ENCODE measurements at regions not wholly inside any gene's neighbourhood (a gene's known extent, or its start where the extent isn't known, plus 50 kb on each side); places are given as distances from the start of the nearest gene placed in this dataset.
"Not testable (repeated sequence)": the region's sequence is repeated elsewhere in the genome, so short reads cannot be mapped to it uniquely, and the experiment has no call there.

DNA sequence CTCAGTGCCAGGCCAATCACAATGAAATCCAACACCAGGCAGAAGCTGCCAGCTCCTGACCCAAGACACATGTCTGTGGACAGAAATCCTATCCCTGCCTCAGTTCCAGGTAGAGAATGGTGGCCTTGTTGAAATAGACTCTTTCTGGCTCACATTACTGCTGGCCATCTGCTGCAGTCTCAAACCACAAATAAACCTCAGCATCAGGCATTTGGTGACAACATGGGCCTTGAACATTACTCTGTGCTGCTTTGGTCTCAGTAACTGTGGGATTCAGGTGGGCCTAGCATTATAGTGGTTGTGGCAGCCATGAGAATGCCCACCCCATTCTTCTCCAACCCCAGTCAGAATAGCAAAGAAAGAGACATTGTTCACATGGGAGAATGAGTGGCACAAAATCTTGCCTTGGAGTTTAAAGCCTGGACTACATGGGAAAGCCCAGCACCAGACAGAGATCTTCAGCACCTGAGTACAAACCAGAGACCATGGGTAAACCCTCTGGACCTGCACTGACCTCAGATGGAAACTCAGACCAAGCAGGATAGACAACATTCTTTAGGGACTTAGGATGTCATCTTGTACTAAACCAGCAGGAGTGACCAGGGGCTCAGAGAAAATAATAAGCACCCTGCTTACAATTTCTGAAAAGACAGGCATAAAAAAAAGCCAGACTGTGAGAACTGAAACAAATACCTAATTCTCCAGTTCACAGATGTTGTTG, 50.4 kb upstream of the TRAM1L1 start:
- DNase-seq: peak; percentile 28 to 55

DNA sequence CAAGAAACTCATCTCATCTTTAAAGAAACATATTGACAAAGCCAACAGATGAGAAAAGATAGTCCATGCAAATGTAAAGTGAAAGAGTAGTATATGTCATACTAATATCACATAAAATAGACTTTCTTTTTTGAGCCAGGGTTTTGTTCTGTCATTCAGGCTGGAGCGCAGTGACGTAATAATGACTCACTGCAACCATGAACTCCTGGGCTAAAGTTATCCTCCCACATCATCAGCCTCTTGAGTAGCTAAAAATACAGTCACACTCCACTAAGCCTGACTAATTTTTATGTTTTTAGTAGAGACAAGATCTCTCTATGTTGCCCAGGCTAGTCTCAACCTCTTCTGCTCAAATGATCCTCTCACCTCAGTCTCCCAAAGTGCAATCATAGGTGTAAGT, 51.8 kb upstream of the TRAM1L1 start:
- DNase-seq: no peak

DNA sequence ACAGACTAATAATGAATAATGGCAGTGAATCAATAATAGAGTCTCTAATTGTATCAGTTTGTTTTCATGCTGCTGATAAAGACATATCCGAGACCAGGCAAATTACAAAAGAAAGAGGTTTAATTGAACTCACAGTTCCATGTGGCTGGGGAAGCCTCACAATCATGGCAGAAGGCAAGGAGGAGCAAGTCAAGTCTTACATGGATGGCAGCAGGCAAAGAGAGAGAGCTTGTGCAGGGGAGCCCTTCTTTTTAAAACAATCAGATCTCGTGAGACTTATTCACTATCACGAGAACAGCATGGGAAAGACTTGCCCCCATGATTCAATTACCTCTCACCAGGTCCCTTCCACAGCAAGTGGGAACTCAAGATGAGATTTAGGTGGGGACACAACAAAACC, 53.4 kb upstream of the TRAM1L1 start:
- not testable (repeated sequence) for DNase-seq

DNA sequence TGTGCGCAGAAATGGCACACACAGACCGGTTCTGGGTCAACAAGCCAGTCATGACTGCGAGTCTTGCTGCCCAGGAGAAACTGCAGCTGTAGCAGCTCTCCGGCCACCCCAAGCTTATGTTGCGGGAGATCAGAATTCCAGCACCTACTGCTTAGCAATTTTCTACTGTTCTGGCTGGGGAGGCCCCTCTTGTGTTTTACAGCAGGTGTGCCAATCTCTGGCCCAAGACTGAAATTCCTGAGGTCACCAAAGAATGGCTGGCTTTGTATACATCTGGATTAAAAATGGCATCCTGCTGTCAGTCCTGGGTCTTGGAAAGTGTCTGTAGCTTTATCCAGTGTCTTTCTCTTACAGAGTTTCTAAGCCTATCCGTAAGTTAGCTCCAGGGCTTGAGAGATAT, 68.9 kb upstream of the TRAM1L1 start:
- no peak for DNase-seq

DNA sequence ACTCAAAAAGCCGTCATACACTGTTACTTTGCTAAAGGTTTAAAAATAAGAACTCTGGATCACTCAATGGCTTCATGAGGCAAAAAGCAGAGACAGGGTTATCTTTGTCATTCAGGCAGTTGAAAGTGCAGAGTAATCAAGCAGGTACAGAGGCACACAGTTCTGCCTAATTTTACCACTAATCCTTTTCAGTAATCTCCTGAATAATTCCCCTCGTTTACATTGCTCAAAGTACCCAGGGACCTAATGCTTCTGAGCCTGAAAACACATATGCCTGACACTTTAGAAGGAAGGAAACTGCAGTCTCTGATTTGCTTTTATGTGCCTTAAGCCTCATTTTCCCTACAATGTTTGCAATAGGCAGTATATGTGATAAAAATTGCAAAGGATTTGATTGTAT, 71.4 kb upstream of the TRAM1L1 start:
- peak in 1 of 2 experiments; percentile 65 for DNase-seq

DNA sequence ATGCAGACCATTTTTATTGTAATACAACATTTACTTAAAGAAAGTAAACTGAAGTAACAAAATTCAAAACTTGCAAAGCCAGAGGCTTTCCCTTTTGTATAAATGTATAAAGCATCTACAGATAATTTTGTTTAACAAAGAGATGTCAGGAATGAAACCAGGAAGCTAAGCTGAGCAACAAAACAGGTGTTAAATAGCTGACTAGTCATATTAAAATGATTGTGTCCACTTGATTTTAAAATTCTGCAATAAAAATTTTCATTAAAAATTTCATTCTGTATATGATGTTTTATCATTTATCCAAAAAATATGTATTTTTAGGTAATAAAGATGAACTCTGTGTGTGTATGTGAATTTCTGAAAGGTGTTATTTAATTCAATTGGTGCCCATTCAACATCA, 72.0 kb upstream of the TRAM1L1 start:
- DNase-seq: no peak

DNA sequence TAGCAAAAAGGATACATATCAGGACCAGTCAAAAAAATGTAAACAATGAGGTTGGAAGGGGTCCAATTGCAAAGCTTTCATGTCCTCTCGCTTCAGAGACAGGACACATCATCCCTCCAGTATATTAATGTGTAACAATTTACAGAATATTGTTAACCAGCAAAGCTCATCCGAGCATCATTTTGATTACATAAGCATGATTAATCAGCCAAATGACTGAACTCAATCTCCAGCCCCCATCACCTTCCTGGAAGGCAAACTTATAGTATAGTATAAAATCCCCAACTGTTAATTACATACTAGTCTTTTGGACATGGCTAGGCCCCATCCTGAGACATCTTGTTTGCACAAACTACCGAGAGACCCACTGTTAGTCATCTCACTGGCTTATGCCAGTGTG, 77.6 kb upstream of the TRAM1L1 start:
- no peak for DNase-seq

DNA sequence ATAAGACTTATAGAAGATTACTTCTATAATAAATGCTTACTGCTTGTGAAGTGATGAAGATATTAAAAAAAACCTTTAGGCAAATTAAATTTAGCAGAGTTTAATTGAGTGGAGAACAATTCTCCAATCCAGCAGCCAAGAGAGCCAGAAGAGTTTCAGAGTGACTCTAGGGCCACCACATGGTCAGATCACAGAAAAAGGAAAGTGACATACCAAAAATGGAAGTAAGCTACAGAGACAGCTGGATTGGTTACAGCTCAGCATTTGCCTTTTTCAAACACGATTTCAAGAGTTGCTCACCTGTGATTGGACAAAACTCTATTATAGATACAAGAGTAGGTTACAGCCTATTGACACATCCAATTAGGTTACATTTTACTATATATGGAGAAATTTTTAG, 79.0 kb upstream of the TRAM1L1 start:
- DNase-seq: peak in 1 of 2 experiments; percentile 1

DNA sequence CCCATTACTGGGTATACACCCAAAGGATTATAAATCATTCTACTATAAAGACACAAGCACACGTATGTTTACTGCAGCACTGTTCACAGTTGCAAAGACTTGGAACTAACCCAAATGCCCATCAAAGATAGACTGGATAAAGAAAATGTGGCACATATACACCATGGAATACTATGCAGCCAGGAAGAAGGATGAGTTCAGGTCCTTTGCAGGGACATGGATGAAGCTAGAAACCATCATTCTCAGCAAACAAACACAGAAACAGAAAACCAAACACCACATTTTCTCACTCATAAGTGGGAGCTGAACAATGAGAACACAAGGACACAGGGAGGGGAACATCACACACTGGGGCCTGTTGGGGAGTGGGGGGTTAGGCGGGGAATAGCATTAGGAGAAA, 90.0 kb upstream of the TRAM1L1 start:
- DNase-seq: not testable (repeated sequence)

DNA sequence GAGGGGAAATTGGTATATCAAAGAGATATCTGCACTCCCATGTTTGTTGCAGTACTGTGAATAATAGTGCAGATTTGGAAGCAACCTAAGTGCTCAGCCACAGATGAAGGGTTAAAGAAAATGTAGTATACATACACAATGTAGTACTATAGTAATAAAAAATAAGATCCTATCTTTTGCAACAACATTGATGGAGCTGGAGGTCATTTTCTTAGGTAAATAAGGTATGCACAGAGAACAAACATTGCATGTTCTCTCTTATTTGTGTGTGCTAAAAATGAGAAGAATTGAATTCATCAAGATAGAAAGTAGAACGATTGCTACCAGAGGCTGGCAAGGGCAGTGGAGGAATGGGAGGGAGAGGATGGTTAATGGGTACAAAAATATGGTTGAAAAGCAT, 117.9 kb upstream of the TRAM1L1 start:
- no peak for DNase-seq

DNA sequence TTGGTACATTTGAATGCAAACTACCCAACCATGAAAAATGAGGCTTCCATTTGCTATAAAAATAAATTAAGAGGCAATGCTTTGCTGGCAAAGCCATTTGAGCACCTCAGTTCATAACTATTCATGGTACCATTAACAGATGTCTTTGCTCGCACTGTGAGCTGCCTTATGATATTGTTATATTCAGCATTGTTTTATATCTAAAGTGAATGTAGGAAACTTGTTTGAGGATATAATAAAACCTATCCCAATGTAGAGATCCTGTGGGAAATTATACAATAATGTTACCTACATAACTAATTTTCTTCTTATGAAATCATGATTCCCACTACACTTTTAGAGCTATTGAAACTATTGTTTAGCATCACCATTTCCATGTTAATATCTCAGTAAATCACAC, 125.2 kb upstream of the TRAM1L1 start:
- DNase-seq: peak in 1 of 2 experiments; percentile 1

DNA sequence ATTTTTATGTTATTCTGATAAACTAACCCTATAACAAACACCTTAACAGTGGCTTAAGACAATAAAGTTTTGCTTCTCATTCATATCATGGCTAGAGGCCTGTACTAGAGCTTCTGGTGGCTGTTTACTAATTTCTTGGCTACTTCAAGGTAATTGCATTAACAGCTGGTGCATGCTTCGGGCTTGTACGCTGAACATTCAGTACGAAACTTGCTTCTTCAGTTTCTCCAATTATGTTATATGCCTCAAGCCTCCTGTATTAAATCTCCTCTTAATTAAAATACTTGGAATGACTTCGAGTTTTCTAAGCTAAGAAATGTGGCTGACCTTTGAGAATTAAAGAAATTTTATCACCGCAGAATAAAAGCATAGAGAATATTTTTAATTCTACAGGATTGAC, 138.9 kb upstream of the TRAM1L1 start:
- DNase-seq: peak in 1 of 2 experiments; percentile 43

DNA sequence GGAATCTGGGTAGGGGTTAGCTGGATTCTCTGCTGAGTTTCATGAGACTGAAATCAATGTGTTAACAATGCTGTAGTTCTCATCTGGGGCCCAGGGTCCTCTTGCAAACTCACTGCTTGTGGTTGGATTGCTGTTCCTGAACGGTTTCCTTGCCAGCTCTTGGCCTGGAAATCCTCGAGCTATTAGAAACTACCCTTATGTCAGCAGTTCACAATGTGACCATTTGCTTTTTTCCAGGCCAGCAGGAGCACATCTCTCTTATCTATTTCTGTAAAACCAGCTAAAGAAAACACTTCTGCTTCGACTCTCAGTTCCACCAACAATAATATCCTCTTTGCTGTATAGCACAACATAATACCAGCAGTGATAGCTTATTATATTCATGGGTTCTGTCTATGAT, 140.1 kb upstream of the TRAM1L1 start:
- no peak for DNase-seq

DNA sequence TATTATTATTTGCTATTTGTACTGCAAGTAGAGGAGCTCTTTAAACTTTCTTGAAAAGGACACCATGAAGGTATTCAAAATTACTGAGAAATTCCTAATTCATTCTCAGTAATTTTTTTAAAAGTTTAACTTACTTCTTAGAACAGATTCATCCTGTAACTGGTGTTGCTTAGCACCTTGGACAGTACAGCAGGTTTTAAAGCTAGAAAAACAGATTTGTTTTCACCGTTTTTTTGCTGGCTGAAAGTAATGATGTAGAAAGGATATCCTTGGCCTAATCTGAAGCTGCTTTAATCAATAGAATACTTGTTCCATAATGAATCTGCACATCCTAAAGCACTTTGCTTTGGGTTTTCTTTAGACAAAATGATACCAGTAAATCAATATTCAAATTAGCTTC, 142.5 kb upstream of the TRAM1L1 start:
- DNase-seq: no peak

DNA sequence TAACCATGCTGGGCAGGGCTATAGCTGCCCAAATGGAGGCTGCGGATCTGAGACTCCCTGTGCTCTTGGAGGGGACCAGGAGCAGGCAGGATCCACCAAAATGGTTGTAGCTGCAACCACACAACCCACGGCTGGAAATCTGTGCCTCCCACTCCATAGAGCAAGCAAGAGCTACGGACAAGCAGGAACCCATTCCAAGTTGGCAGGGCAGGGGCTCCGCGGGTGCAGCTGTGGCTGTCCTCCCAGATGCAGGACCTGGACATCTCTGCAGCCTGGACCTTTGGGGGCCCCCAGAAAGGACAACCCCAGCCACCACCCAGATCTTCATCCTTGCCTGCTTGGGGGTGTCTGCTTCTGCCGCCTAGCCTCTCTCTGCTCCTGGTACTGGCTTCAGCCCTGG, 154.1 kb upstream of the TRAM1L1 start:
- DNase-seq: no peak

DNA sequence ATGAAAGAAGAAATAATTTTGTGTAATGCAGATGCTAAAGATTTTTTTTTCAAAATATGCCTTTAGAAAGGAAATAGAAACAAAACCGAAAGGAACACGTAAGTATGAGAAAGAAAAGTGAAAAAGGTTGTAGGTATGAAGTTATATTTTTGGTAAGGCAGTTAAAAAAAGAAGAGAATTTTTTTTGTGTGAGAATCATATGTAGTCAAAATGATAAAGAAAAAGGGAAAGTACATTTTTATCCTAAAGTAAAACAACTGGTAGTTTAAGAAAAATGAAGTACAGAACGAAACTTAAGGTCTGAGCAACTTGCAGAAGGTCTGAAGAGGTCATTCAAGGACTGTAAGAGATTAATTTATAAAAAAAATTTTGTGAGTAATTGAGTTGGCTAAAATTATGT, 164.0 kb upstream of the TRAM1L1 start:
- no peak for DNase-seq

DNA sequence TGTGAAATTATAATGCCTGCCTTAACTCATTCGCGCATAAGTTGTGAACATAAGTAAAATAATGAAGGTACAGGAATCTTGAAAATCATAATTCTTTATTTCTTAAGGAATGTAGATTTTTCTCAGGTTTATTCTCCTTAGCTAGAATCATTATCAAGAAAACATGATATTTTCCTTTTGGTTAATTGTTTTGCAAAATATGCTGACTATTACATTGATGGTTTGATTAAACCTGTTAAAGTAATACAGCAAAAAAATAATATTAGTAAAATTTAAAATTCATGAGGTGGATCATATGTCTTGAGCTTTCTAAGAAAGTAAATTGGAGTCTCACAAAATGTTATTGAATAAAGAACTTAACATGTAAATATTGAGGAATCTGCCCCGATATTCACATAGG, 178.7 kb upstream of the TRAM1L1 start:
- DNase-seq: no peak

DNA sequence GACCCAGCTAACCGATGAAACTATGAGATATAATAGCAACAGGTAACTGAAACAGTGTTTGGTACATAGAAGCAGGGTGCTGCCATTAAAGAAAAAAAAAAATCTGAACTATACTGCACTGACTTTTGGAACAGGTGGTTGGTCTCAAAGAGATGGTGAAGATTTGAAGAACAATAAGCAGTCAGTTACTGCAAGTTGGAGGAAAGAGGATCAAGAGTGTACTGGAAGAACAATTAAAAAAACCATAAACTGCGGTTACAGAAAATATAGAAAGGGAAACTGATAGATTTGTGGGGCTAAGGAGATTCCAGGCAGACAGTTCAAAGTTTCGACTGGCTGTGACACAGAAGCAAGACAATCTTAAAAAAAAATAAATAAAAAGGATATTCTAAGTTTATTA, 181.9 kb upstream of the TRAM1L1 start:
- no peak for DNase-seq

DNA sequence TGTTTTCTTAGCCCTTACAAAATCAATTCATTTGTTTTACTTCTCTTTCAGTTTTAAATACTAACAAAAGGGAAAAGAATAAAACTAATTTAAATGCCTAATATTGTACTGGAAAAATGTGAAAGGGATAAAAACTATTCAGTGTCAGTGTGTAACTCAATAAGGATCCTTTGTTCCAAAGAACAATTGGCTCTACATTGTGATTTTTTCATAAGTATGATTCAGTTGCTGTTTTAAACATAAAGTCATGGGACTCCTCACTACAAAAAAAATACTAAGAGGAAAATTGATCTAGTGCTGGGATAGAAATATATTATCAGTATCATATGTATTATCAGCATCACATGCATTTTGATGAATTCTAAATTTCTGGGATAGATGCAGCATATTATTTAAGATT, 199.4 kb upstream of the TRAM1L1 start:
- DNase-seq: no peak

DNA sequence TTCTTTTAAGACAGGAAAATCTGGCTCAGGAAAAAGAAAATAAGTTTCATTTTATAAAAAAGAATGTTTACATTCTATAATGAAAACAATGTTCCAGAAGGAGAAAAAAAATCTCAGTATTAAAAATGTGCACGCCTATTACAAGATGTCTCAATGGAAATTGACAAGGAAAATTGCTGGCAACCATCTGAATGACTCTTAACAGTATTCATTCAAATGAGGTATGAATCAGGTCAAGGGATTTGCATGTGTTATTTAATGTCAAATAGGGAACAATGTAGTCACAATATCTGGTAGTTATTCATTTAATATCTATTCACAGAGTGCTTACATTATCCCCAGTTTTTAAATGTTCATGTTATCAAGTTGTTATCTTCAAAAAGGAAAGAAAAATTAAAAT, 208.4 kb upstream of the TRAM1L1 start:
- no peak for DNase-seq

DNA sequence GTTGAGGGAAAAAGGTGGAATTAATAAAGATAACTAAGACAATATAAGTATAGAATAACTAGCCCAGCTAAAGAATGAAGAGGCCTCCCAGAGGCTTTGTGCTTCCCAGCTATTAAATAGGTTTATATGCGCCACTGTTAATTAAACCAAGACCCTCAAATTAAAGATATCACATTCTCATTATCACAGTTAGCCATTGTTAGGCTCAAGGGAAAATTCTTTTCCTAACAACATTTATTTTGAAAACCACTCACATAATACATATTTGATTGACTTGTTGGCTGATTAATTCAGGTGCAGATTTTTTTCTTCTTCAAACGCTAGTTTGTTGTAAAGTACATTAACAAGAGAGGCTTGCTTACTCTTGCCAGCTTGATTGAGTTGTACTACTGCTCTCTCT, 216.8 kb upstream of the TRAM1L1 start:
- no peak for DNase-seq

DNA sequence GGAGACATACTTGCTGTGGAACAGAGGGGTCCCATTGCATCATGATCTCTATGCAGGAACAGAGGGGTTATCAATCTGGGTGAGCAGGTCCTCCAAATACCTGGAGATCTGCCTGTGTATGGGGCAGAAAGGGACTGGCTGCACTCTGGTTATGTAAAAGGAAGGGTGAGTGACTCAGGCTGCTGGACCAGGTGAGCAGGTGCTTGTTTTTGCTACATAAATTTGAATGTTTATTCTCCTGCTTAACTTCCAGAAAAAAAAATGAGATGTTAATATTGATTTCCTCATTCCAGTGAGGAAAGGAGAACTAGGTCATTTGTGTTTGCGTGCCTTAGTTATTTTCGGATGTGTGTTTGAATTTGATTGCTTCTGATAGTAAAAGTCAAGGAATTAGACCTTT, 225.8 kb upstream of the TRAM1L1 start:
- DNase-seq: no peak

DNA sequence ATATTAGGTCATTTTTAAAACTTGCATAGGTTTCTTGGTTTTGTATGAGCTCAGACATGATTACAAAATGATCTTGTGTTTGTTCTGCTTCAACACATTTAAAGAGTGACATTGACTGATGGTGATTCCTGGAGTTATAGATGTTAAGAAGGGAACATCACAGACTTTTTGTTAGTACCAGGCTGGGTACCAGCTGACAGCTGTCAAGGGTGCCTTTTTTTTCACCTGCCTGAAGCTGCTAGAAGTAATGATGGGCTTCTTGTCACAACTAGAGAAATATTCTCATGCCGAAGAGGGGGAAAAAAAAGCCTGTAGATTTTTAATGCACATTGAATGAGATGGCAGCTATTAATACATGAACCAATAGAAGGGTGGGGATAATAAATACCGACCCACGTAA, 226.6 kb upstream of the TRAM1L1 start:
- no peak for DNase-seq

DNA sequence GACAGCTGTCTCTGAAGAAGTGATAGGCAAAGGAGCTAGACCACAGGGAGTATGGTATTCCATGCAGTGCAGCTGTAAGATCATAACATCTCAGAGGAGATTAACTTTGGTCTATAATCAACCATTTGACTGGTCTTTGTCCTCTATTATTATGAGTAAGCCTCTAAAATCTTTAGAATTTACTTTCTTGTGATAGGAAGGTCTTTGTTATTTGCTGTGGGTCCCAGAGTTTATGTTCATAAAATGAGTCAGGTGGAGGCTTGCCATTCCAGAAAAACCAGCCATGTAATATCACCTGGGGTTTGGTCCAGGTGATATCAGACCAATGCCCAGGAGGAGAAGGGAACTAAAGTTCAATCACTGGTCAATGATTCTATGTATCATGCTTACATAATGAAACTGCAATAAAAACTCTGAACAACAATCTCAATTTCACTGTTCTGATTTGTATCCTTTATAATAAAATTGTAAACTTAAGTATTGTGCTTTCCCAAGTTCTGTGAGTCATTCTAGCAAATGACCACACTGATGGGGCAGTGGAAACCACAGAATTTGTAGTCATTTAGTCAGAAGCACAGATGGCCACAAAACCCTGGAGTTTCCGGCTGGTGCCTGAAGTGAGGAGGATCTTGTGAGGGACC, 239.6 kb upstream of the TRAM1L1 start:
- DNase-seq: no peak

DNA sequence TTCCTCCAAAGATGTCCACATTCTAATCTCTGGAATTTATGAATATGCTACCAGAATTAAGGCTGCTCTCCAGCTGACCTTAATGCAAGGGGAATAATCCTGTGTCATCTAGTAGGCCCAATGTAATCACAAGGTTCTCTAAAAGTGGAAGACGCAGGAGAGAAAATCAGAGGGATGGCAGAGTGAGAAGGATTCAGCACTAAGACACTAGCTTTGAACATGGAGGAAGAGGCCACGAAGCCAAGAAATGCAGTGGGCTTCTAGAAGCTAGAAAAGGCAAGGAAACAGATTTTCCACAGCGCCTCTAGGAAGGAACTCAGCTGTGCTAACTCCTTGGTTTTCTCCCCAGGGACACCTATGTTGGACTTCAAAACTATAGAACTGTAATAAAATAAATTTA, 240.7 kb upstream of the TRAM1L1 start:
- no peak for DNase-seq
